ENCODE measurements at regions not wholly inside any gene's neighbourhood (a gene's known extent, or its start where the extent isn't known, plus 50 kb on each side); places are given as distances from the start of the nearest gene placed in this dataset.

- H3K4me3 ChIP-seq (ENCODE audit: low read length), result no peak overlapping the region
- H3K9me3 Mint-ChIP-seq, result no peaks in the 10 kb centered on the region
- no peaks in the 10 kb centered on the region for H3K9me3 ChIP-seq (ENCODE audit: control insufficient read depth in 1 of 2, insufficient read depth in 1 of 2, low read length in 2 of 2)
- no peaks in the 10 kb centered on the region for H3K36me3 Mint-ChIP-seq (ENCODE audit: low read depth)
- H3K4me1 Mint-ChIP-seq (ENCODE audit: low read depth), result no peaks in the 10 kb centered on the region
- intact Hi-C loops (cut with DNase I, micrococcal nuclease), result no loop called here
- H3K27ac ChIP-seq (ENCODE audit: low read depth in 1 of 2, low read length in 2 of 2), result no peak overlapping the region
- ATAC-seq (ENCODE audit: poor library complexity) (no peak), DNase-seq (no peak)
- no peak for TF ChIP-seq CTCF (IDR thresholded peaks at IDR 0.05)
- ChIA-PET CTCF (no interaction called here), POLR2A (no interaction called here)
- H3K4me3 Mint-ChIP-seq, result no peak overlapping the region
- no peaks in the 10 kb centered on the region for H3K27me3 Mint-ChIP-seq
- no peaks in the 10 kb centered on the region for H3K36me3 ChIP-seq (ENCODE audit: insufficient read depth, low read length)
- H3K27ac Mint-ChIP-seq, result no peak overlapping the region
- no peaks in the 10 kb centered on the region for H3K4me1 ChIP-seq (ENCODE audit: insufficient read depth, low read length)
- no peaks in the 10 kb centered on the region for H3K27me3 ChIP-seq (ENCODE audit: control insufficient read depth in 1 of 2, insufficient read depth in 2 of 2, low read length in 2 of 2)
Measured at GRCh38 chr2:200068642-200069041, 113.3 kb downstream of the MAIP1 start.

GRCh38 chr2:200077210-200077650 is 121.8 kb downstream of the MAIP1 start:
- Mint-ChIP-seq H3K27ac (no peak overlapping the region), H3K4me1 (ENCODE audit: low read depth) (no peaks in the 10 kb centered on the region), H3K9me3 (no peaks in the 10 kb centered on the region), H3K4me3 (no peak overlapping the region), H3K36me3 (ENCODE audit: low read depth) (no peaks in the 10 kb centered on the region), H3K27me3 (peaks cover 8% of the 10 kb centered on the region)
- CTCF ChIA-PET, result no interaction called here
- Histone ChIP-seq H3K27me3 (ENCODE audit: control insufficient read depth in 1 of 2, insufficient read depth in 2 of 2, low read length in 2 of 2) (no peaks in the 10 kb centered on the region), H3K27ac (ENCODE audit: low read depth in 1 of 2, low read length in 2 of 2) (no peak overlapping the region), H3K9me3 (ENCODE audit: control insufficient read depth in 1 of 2, insufficient read depth in 1 of 2, low read length in 2 of 2) (peaks cover 0 to 5% of the 10 kb centered on the region in 2 experiments), H3K36me3 (ENCODE audit: insufficient read depth, low read length) (no peaks in the 10 kb centered on the region), H3K4me1 (ENCODE audit: insufficient read depth, low read length) (no peaks in the 10 kb centered on the region), H3K4me3 (ENCODE audit: low read length) (no peak overlapping the region)
- DNase-seq, result no peak
- ATAC-seq (ENCODE audit: poor library complexity), result no peak
- intact Hi-C loops (cut with DNase I, micrococcal nuclease), result no loop called here
- no peak for TF ChIP-seq CTCF (IDR thresholded peaks at IDR 0.05)
- POLR2A ChIA-PET, result interaction anchor here (0.7 kb wide), 1 partner anchor 73 kb away, joined by 3 read pairs; no protein-coding TSS in a partner anchor

GRCh38 chr2:200077838-200078237 is 122.5 kb downstream of the MAIP1 start:
- Histone ChIP-seq H3K4me3 (ENCODE audit: low read length) (no peak overlapping the region), H3K36me3 (ENCODE audit: insufficient read depth, low read length) (no peaks in the 10 kb centered on the region), H3K9me3 (ENCODE audit: control insufficient read depth in 1 of 2, insufficient read depth in 1 of 2, low read length in 2 of 2) (peaks cover 0 to 5% of the 10 kb centered on the region in 2 experiments), H3K4me1 (ENCODE audit: insufficient read depth, low read length) (no peaks in the 10 kb centered on the region), H3K27me3 (ENCODE audit: control insufficient read depth in 1 of 2, insufficient read depth in 2 of 2, low read length in 2 of 2) (no peaks in the 10 kb centered on the region), H3K27ac (ENCODE audit: low read depth in 1 of 2, low read length in 2 of 2) (no peak overlapping the region)
- CTCF ChIA-PET, result no interaction called here
- H3K4me3 Mint-ChIP-seq, result no peak overlapping the region
- intact Hi-C loops (cut with DNase I, micrococcal nuclease), result no loop called here
- no peaks in the 10 kb centered on the region for H3K4me1 Mint-ChIP-seq (ENCODE audit: low read depth)
- peaks cover 14% of the 10 kb centered on the region for H3K27me3 Mint-ChIP-seq
- no peak overlapping the region for H3K27ac Mint-ChIP-seq
- no peaks in the 10 kb centered on the region for H3K9me3 Mint-ChIP-seq
- no peaks in the 10 kb centered on the region for H3K36me3 Mint-ChIP-seq (ENCODE audit: low read depth)
- POLR2A ChIA-PET, result no interaction called here
- no peak for DNase-seq
- ATAC-seq (ENCODE audit: poor library complexity), result no peak
- TF ChIP-seq CTCF (IDR thresholded peaks at IDR 0.05), result no peak

Data from CD4-positive, alpha-beta T cell (primary cell).